ENCODE measurements at regions not wholly inside any gene's neighbourhood (a gene's known extent, or its start where the extent isn't known, plus 50 kb on each side); places are given as distances from the start of the nearest gene placed in this dataset.
"Not testable (repeated sequence)": the region's sequence is repeated elsewhere in the genome, so short reads cannot be mapped to it uniquely, and the experiment has no call there.

- DNase-seq: no peak
Measured at GRCh38 chr3:124325248-124325647, 333.3 kb upstream of the ROPN1 start.

- no peak for DNase-seq
Measured at GRCh38 chr3:124329723-124330122, 337.8 kb upstream of the ROPN1 start.

GRCh38 chr3:124333931-124334640 is 342.2 kb upstream of the ROPN1 start:
- no peak for DNase-seq

GRCh38 chr3:124336067-124336656 is 344.2 kb upstream of the ROPN1 start:
- no peak for DNase-seq

- DNase-seq: no peak
Measured at GRCh38 chr3:124345845-124346244, 353.9 kb upstream of the ROPN1 start.

GRCh38 chr3:124346487-124346886 is 354.6 kb upstream of the ROPN1 start:
- no peak for DNase-seq

GRCh38 chr3:124347418-124347817 is 355.5 kb upstream of the ROPN1 start:
- no peak for DNase-seq

GRCh38 chr3:124348555-124348954 is 356.6 kb upstream of the ROPN1 start:
- DNase-seq: not testable (repeated sequence)

- peak; percentile 31 for DNase-seq
Measured at GRCh38 chr3:124351430-124352148, 359.7 kb upstream of the ROPN1 start.

GRCh38 chr3:124352149-124352539 is 360.2 kb upstream of the ROPN1 start:
- no peak for DNase-seq

- no peak for DNase-seq
Measured at GRCh38 chr3:124353691-124354090, 361.8 kb upstream of the ROPN1 start.

GRCh38 chr3:124354150-124354549 is 362.2 kb upstream of the ROPN1 start:
- DNase-seq: no peak

- DNase-seq: no peak
Measured at GRCh38 chr3:124358156-124358555, 366.2 kb upstream of the ROPN1 start.

GRCh38 chr3:124360155-124360554 is 368.2 kb upstream of the ROPN1 start:
- no peak for DNase-seq

GRCh38 chr3:124360563-124360962 is 368.6 kb upstream of the ROPN1 start:
- no peak for DNase-seq

GRCh38 chr3:124361566-124361965 is 368.7 kb upstream of the UMPS start:
- no peak for DNase-seq

- no peak for DNase-seq
Measured at GRCh38 chr3:124362455-124362854, 367.8 kb upstream of the UMPS start.

- DNase-seq: no peak
Measured at GRCh38 chr3:124363476-124363875, 366.8 kb upstream of the UMPS start.

- no peak for DNase-seq
Measured at GRCh38 chr3:124364317-124365020, 365.8 kb upstream of the UMPS start.

GRCh38 chr3:124366655-124367054 is 363.6 kb upstream of the UMPS start:
- DNase-seq: not testable (repeated sequence)

GRCh38 chr3:124372775-124373174 is 357.5 kb upstream of the UMPS start:
- no peak for DNase-seq

- peak; percentile 54 for DNase-seq
Measured at GRCh38 chr3:124373524-124373923, 356.7 kb upstream of the UMPS start.

GRCh38 chr3:124374583-124374982 is 355.7 kb upstream of the UMPS start:
- no peak for DNase-seq

Measured in activated CD4-positive, alpha-beta T cell treated with anti-CD3 and anti-CD28 coated beads, Interleukin-2, amount 50 U/mL, for 16 hours (primary cell).